ENCODE measurements at regions not wholly inside any gene's neighbourhood (a gene's known extent, or its start where the extent isn't known, plus 50 kb on each side); places are given as distances from the start of the nearest gene placed in this dataset.
"Not testable (repeated sequence)": the region's sequence is repeated elsewhere in the genome, so short reads cannot be mapped to it uniquely, and the experiment has no call there.

DNA sequence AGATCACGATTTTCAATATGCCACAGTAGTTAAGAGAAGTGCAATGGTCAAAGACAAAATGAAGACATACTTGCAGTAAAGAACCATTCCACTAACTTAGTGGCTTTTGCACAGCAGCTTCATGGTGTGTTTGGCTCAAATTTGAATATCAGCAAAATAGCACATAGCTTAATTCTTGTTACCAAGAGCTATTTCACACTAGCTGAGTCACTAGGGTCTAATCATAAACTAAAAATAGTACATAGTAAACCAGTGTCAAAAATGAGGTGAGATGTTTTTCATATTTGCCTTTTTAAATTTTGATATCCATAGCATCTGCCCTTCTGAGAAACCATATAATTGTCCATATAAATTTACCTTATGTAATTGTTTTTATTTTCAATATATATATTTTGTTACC is 325.0 kb upstream of the LUZP2 start:
- Mint-ChIP-seq H3K27me3 (ENCODE audit: insufficient read depth, unreplicated experiment) (peaks cover 3% of the 10 kb centered on the region), H3K4me3 (ENCODE audit: unreplicated experiment) (no peak overlapping the region), H3K36me3 (ENCODE audit: insufficient read depth, unreplicated experiment) (no peaks in the 10 kb centered on the region), H3K9me3 (ENCODE audit: unreplicated experiment) (no peaks in the 10 kb centered on the region), H3K4me1 (ENCODE audit: low read depth, unreplicated experiment) (no peaks in the 10 kb centered on the region), H3K27ac (ENCODE audit: unreplicated experiment) (no peak overlapping the region)
- intact Hi-C loops (cut with micrococcal nuclease; ENCODE audit: unreplicated experiment) = no loop called here
- DNase-seq = no peak
- TF ChIP-seq, protein P1, sequence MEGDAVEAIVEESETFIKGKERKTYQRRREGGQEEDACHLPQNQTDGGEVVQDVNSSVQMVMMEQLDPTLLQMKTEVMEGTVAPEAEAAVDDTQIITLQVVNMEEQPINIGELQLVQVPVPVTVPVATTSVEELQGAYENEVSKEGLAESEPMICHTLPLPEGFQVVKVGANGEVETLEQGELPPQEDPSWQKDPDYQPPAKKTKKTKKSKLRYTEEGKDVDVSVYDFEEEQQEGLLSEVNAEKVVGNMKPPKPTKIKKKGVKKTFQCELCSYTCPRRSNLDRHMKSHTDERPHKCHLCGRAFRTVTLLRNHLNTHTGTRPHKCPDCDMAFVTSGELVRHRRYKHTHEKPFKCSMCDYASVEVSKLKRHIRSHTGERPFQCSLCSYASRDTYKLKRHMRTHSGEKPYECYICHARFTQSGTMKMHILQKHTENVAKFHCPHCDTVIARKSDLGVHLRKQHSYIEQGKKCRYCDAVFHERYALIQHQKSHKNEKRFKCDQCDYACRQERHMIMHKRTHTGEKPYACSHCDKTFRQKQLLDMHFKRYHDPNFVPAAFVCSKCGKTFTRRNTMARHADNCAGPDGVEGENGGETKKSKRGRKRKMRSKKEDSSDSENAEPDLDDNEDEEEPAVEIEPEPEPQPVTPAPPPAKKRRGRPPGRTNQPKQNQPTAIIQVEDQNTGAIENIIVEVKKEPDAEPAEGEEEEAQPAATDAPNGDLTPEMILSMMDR (IDR thresholded peaks at IDR 0.05; ENCODE audit: insufficient read depth in 1 of 2, low read depth in 1 of 2, low read length in 1 of 2, severe bottlenecking in 1 of 2, unreplicated experiment in 1 of 2) = no peak
- Histone ChIP-seq H3K4me1 (no peaks in the 10 kb centered on the region), H3K4me3 (ENCODE audit: low read depth, low read length) (no peak overlapping the region), H3K36me3 (ENCODE audit: control insufficient read depth, insufficient read depth, low read length) (no peaks in the 10 kb centered on the region), H3K9me3 (no peaks in the 10 kb centered on the region), H3K27me3 (replicated peaks; ENCODE audit: control insufficient read depth, insufficient read depth, low read length) (no peaks in the 10 kb centered on the region)
- BruUV-seq (replicated peaks) = no TSS peak
- POLR2A ChIA-PET = no interaction called here
- CTCF ChIA-PET = no interaction called here

DNA sequence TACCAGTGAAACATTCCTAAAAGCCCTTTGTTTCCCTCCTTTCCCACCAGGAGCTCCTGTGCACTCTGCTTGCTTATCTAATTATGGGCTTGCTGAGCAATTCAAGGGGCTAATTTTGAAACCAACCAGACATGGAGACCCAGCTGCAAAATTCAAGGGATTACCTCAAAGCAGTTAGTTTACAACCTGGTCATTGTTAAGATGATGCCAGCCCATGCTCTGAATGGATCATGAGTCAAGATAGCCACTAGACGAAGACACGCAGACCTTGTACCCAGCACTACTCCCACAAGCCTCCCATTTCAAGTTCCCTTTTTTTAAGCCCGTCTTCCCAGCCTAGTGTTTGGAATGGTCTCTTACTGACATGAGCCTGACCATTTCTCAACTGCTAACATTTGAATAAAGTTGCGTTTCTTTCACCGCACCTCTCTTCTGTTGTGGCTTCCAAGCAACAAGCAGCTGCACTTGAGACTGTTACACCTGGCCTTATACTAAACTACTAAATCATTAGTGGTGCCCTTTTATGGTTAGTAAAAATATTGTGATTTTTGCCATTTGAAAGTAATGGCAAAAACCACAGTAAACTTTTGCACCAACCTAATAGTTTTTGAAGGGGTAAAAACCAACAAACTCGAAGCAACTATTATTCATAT is 315.3 kb upstream of the LUZP2 start:
- CTCF ChIA-PET = no interaction called here
- Histone ChIP-seq H3K4me1 (no peaks in the 10 kb centered on the region), H3K9me3 (no peaks in the 10 kb centered on the region), H3K36me3 (ENCODE audit: control insufficient read depth, insufficient read depth, low read length) (no peaks in the 10 kb centered on the region), H3K27me3 (replicated peaks; ENCODE audit: control insufficient read depth, insufficient read depth, low read length) (no peaks in the 10 kb centered on the region), H3K4me3 (ENCODE audit: low read depth, low read length) (no peak overlapping the region)
- TF ChIP-seq, protein P1 (IDR thresholded peaks at IDR 0.05; ENCODE audit: insufficient read depth in 1 of 2, low read depth in 1 of 2, low read length in 1 of 2, severe bottlenecking in 1 of 2, unreplicated experiment in 1 of 2) = no peak
- Mint-ChIP-seq H3K4me3 (ENCODE audit: unreplicated experiment) (no peak overlapping the region), H3K4me1 (ENCODE audit: low read depth, unreplicated experiment) (no peaks in the 10 kb centered on the region), H3K27me3 (ENCODE audit: insufficient read depth, unreplicated experiment) (no peaks in the 10 kb centered on the region), H3K36me3 (ENCODE audit: insufficient read depth, unreplicated experiment) (no peaks in the 10 kb centered on the region), H3K9me3 (ENCODE audit: unreplicated experiment) (peaks cover 6% of the 10 kb centered on the region), H3K27ac (ENCODE audit: unreplicated experiment) (no peak overlapping the region)
- DNase-seq = no peak
- intact Hi-C loops (cut with micrococcal nuclease; ENCODE audit: unreplicated experiment) = no loop called here
- POLR2A ChIA-PET = no interaction called here
- BruUV-seq (replicated peaks) = no TSS peak

DNA sequence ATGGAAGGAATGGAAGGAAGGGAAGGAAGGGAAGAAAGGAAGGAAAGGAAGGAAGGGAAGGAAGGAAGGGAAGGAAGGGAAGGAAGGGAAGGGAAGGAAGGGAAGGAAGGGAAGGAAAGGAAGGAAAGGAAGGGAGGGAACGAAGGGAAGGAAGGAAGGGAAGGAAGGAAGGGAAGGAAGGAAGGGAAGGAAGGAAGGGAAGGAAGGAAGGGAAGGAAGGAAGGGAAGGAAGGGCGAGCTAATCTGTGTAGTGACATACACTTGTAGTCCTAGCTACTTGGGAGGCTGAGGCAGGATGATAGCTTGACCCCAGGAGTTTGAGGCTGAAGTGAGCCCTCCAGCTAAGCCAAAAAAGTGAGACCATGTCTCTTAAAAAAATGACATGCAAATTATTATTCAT is 311.3 kb upstream of the LUZP2 start:
- H3K4me1 Mint-ChIP-seq (ENCODE audit: low read depth, unreplicated experiment); H3K4me3 ChIP-seq (ENCODE audit: low read depth, low read length); H3K36me3 Mint-ChIP-seq (ENCODE audit: insufficient read depth, unreplicated experiment); DNase-seq; BruUV-seq (replicated peaks); H3K4me1 ChIP-seq; intact Hi-C loops (cut with micrococcal nuclease; ENCODE audit: unreplicated experiment); CTCF ChIA-PET; H3K27me3 Mint-ChIP-seq (ENCODE audit: insufficient read depth, unreplicated experiment); H3K4me3 Mint-ChIP-seq (ENCODE audit: unreplicated experiment); POLR2A ChIA-PET; H3K9me3 ChIP-seq; H3K36me3 ChIP-seq (ENCODE audit: control insufficient read depth, insufficient read depth, low read length); H3K27ac Mint-ChIP-seq (ENCODE audit: unreplicated experiment); H3K27me3 ChIP-seq (replicated peaks; ENCODE audit: control insufficient read depth, insufficient read depth, low read length): not testable (repeated sequence)
- H3K9me3 Mint-ChIP-seq (ENCODE audit: unreplicated experiment) = peaks cover 13% of the 10 kb centered on the region

DNA sequence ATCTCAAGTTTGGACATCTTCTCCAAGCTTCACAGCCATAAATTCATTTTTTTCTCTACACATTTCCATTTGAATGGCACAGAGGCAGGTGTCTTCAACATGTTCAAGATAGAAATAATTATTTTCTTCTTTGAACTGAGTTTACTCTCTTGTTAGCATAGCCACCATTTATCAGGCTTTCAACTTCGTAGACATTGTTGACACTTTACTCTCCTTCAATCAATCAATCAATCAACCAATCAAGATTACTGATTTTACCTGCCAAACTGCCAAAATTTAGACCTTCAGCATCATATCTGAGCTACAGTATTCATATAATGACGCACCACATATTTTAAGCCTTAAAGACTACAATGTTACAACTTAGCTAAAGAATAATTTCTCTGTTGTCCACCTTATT is 300.1 kb upstream of the LUZP2 start:
- H3K4me1 ChIP-seq = no peaks in the 10 kb centered on the region
- intact Hi-C loops (cut with micrococcal nuclease; ENCODE audit: unreplicated experiment) = no loop called here
- CTCF ChIA-PET = no interaction called here
- TF ChIP-seq, protein P1 (IDR thresholded peaks at IDR 0.05; ENCODE audit: insufficient read depth in 1 of 2, low read depth in 1 of 2, low read length in 1 of 2, severe bottlenecking in 1 of 2, unreplicated experiment in 1 of 2) = no peak
- no peaks in the 10 kb centered on the region for H3K27me3 Mint-ChIP-seq (ENCODE audit: insufficient read depth, unreplicated experiment)
- no peak overlapping the region for H3K4me3 Mint-ChIP-seq (ENCODE audit: unreplicated experiment)
- H3K36me3 Mint-ChIP-seq (ENCODE audit: insufficient read depth, unreplicated experiment) = no peaks in the 10 kb centered on the region
- no peaks in the 10 kb centered on the region for H3K4me1 Mint-ChIP-seq (ENCODE audit: low read depth, unreplicated experiment)
- no TSS peak for BruUV-seq (replicated peaks)
- H3K27ac Mint-ChIP-seq (ENCODE audit: unreplicated experiment) = no peak overlapping the region
- H3K27me3 ChIP-seq (replicated peaks; ENCODE audit: control insufficient read depth, insufficient read depth, low read length) = no peaks in the 10 kb centered on the region
- H3K9me3 Mint-ChIP-seq (ENCODE audit: unreplicated experiment) = peaks cover 7% of the 10 kb centered on the region
- POLR2A ChIA-PET = no interaction called here
- no peak for DNase-seq
- no peaks in the 10 kb centered on the region for H3K36me3 ChIP-seq (ENCODE audit: control insufficient read depth, insufficient read depth, low read length)
- H3K9me3 ChIP-seq = no peaks in the 10 kb centered on the region
- H3K4me3 ChIP-seq (ENCODE audit: low read depth, low read length) = no peak overlapping the region
